Right renal cortex interstitium (tissue), 3 donors: ENCODE measurements at regions not wholly inside any gene's neighbourhood (a gene's known extent, or its start where the extent isn't known, plus 50 kb on each side); places are given as distances from the start of the nearest gene placed in this dataset.
"Not testable (repeated sequence)": the region's sequence is repeated elsewhere in the genome, so short reads cannot be mapped to it uniquely, and the experiment has no call there.

Source experiments
- DNase-seq, 3 donors: peaks; one replicate each; pipeline ENCODE4 v3.0.0-alpha.2; 2013; ENCODE audit warnings: low read depth in 3 of 3, low spot score in 2 of 3

- no peak for DNase-seq
Measured at GRCh38 chr6:6930223-6930880, 177.4 kb upstream of the RREB1 start.

DNA sequence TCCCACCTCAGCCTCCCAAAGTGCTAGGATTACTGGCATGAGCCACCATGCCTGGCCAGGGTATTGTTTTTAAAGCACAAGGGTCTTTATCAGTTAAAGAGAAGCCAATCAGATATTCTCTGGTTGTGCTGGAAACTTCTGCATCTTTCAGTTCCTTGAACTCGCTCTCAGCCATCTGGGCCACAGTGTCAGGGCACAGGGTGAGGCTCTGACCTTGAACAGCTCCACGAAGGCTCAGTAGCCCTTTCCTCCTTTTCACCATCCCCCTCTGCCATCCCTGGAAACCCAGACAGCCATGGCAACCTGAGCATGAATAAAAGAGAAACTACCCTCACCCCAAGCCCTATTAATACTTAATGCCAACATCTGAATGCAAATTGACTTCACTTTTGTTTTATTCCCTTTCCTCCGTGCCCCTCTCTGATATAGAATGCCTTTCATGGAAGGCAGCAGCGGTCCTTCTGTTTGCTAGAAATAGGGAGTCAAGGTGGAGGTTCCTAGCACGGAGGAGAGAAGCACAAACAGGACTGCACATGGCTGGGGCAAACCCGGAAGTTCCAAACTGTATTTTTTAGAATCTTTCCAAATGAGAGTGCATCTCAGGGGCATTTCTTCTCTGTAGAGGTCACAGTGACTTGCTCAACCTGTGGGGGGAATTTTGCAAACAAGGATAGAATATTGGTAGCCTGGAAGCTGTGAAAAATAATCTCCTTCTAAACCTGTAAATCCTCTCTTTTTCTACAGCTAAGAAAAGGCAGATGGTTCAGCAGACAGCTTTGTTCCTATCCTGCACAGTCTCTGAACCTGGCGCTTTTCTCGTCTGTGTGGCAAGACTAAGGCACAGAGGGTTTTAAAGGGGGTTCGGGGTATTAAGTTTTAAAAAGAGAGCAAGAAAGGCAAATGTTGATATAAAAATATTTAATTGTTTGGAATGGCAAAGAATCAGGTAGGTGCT lies 176.4 kb upstream of the RREB1 start:
- DNase-seq = no peak

DNA sequence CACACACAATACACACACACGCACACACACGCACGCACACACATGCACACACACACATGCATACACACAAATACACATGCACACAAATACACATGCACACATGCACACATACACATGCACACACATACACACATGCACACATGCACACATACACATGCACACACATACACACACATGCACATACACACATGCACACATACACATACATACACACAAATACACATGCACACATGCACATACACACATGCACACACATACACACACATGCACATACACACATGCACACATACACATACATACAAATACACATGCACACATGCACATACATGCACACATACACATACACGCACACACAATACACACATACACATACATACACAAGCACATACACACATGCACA lies 175.4 kb upstream of the RREB1 start:
- DNase-seq = no peak

- DNase-seq = no peak
Measured at GRCh38 chr6:6932968-6933367, 174.8 kb upstream of the RREB1 start.

GRCh38 chr6:6940031-6941025 lies 167.4 kb upstream of the RREB1 start:
- no peak for DNase-seq

DNA sequence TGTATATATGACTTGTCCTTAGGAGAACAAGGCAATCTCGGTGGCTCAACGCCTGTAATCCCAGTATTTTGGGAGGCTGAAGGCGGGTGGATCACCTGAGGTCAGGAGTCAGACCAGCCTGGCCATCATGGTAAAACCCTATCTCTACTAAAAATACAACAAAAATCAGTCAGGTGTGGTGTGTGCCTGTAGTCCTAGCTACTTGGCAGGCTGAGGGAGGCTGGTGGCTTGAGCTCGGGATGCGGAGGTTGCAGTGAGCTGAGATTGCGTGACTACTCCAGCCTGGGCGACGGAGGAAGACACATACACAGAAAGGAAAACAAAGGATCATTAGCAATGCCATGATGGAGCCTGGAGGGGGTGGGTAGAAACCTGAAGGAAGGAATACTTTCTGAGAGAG lies 166.6 kb upstream of the RREB1 start:
- DNase-seq = no peak

- DNase-seq = no peak
Measured at GRCh38 chr6:6942091-6942490, 165.7 kb upstream of the RREB1 start.

DNA sequence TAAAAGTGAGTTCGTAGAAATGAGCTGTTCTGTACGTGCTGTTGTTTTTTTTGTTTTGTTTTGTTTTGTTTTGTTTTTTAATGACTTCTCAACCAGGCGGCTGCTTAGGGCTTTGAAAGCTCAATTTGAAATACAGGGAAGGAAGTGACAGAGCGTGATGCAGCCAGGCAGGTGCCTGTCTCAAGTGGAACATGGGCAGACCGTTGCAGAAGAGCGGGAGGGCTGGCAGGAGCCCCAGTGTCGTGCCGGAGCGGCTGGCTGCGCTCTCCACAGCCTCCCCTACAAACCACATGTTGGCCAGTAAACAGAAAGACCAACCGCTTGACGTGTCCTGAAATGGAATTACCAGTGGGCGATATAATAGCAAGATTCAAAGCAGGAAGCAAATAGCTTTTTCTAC lies 164.9 kb upstream of the RREB1 start:
- DNase-seq = no peak

DNA sequence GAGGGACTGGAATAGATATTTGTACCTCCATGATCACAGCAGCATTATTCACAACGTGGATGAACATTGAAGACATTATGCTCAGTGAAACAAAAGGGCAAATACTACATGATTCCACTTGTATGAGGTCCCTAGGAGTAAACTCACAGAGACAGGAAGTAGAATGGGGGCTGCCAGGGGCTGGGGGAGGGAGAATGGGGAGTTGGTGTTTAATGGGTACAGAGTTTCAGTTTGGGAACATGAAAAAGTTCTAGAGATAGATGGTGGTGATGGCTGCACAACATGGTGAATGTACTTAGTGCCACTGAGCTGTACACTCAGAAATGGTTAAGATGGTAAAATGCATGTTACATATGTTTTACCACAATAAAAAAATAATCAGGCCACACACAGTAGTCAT lies 164.3 kb upstream of the RREB1 start:
- DNase-seq = no peak

GRCh38 chr6:6946206-6947155 lies 161.3 kb upstream of the RREB1 start:
- DNase-seq = no peak

DNA sequence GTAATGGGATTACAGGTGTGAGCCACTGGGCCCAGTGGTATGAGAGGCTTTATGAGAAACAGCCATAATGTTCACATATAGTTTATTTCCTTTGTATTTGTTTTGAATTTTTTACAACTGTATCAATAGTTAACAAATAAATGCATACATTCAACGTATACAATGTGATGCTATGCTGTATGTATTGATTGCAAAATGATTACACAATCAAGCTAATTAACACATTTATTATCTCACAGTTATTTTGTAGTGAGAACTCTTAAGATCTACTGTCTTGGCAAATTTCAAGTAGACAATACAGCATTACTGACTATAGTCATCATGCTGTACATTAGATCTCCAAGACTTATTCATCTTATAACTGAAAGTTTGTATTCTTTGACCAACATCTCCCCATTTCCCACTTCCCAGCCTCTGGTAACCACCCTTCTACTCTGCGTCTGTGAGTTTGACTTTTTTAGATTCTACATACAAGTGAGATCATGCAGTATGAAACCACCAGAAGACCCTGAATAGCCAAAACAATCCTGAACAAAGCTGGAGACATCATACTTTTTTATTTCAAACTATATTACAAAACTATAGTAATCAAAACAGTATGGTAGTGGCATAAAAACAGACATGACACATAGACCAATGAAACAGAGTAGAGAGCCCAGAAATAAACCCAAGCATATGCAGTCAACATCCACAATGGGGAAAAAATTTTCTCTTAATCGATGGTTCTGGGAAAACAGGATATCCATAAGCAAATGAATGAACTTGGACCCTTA lies 157.2 kb upstream of the RREB1 start:
- DNase-seq = no peak

DNA sequence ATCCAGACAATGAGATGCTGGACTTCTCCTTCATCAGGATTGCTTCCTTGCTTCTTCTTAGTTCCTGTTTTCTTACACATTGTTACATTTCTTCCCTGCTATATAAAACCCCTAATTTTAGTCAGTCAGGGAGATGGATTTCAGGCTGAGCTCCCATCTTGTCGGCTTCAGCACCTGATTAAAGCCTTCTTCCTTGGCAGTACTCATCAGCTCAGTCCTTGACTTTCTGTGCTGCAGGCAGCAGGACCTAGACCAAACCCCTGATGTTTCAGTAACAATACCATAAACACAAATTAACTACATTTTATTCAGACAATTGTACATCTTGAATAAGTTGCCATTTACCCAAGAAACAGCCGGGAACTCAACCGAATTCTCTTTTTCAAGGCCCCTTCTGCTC lies 156.4 kb upstream of the RREB1 start:
- DNase-seq = no peak

GRCh38 chr6:6952484-6952883 lies 155.3 kb upstream of the RREB1 start:
- DNase-seq = no peak

GRCh38 chr6:6952927-6953326 lies 154.8 kb upstream of the RREB1 start:
- not testable (repeated sequence) for DNase-seq

GRCh38 chr6:6960571-6961251 lies 147.1 kb upstream of the RREB1 start:
- DNase-seq = no peak

- no peak for DNase-seq
Measured at GRCh38 chr6:6962086-6962485, 145.7 kb upstream of the RREB1 start.

GRCh38 chr6:6962699-6963098 lies 145.1 kb upstream of the RREB1 start:
- no peak for DNase-seq

DNA sequence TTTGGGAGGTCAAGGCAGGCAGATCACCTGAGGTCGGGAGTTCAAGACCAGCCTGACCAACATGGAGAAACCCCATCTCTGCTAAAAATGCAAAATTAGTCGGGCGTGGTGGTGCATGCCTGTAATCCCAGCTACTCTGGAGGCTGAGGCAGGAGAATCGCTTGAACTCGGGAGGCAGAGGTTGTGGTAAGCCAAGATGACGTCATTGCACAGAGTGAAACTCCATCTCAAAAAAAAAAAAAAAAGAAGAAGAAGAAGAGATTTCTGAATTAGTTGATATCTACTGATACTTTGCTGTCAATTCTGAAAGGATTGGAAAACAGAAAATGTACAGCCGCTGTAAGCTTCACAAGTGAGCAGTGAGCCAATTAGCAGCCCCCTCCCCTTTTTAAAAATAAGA lies 144.4 kb upstream of the RREB1 start:
- DNase-seq = not testable (repeated sequence)
